Smooth muscle cell (in vitro differentiated cells): ENCODE measurements at regions not wholly inside any gene's neighbourhood (a gene's known extent, or its start where the extent isn't known, plus 50 kb on each side); places are given as distances from the start of the nearest gene placed in this dataset.

ENCODE experiments used
- DNase-seq: peaks from one replicate; lab custom pipeline; 2025; ENCODE audit not compliant: unreplicated experiment; lab: John Stamatoyannopoulos, UW
- H2AFZ ChIP-seq: fragments of 200-600 bp; sonication (generic); 2 replicates; pipeline ENCODE4 v1.6.0; 2016; ENCODE audit warnings: antibody characterized with exemption, low read depth, mild to moderate bottlenecking
- H3F3A ChIP-seq: fragments of 200-600 bp; sonication (generic); 2 replicates; pipeline ENCODE4 v1.6.0; 2017; ENCODE audit warnings: antibody characterized with exemption, low read depth
- H3K27ac ChIP-seq: fragments of 200-600 bp; sonication (generic); 2 replicates; pipeline ENCODE4 v1.5.1; 2016; ENCODE audit warnings: low read depth, mild to moderate bottlenecking
- H3K27me3 ChIP-seq: fragments of 200-600 bp; sonication (generic); 2 replicates; pipeline ENCODE4 v1.6.1; 2016; ENCODE audit warnings: low read depth, mild to moderate bottlenecking
- H3K36me3 ChIP-seq: fragments of 200-600 bp; sonication (generic); 2 replicates; pipeline ENCODE4 v1.5.1; 2016; ENCODE audit warnings: low read depth
- H3K4me1 ChIP-seq: fragments of 200-600 bp; sonication (generic); 2 replicates; pipeline ENCODE4 v1.5.1; 2016; ENCODE audit warnings: low read depth
- H3K4me2 ChIP-seq: fragments of 200-600 bp; sonication (generic); 2 replicates; pipeline ENCODE4 v1.6.0; 2016; ENCODE audit warnings: mild to moderate bottlenecking
- H3K4me3 ChIP-seq: fragments of 200-600 bp; sonication (generic); 2 replicates; pipeline ENCODE4 v1.5.1; 2016; ENCODE audit warnings: mild to moderate bottlenecking
- H3K79me2 ChIP-seq: fragments of 200-600 bp; sonication (generic); 2 replicates; pipeline ENCODE4 v1.6.0; 2016; ENCODE audit warnings: low read depth, mild to moderate bottlenecking
- H3K9ac ChIP-seq: fragments of 200-600 bp; sonication (generic); 2 replicates; pipeline ENCODE4 v1.6.0; 2016; ENCODE audit warnings: low read depth
- H3K9me3 ChIP-seq: fragments of 200-600 bp; sonication (generic); replicated peaks from 2 replicates; pipeline ENCODE4 v1.5.1; 2016; ENCODE audit warnings: low read depth
- H4K20me1 ChIP-seq: fragments of 200-600 bp; sonication (generic); 2 replicates; pipeline ENCODE4 v1.6.0; 2016; ENCODE audit warnings: low read depth
- CTCF ChIP-seq: fragments of 200-600 bp; sonication (generic); IDR thresholded peaks from 2 replicates; pipeline ENCODE4 v1.5.1; 2017; ENCODE audit warnings: borderline replicate concordance, mild to moderate bottlenecking, antibody characterized with exemption; ENCODE audit not compliant: insufficient read depth, poor library complexity, severe bottlenecking
- WGBS: methylation state at CpG from one replicate; pipeline ENCODE4 v1.1.7; 2016; ENCODE audit warnings: low lambda C conversion rate; 5-methylcytosine and 5-hydroxymethylcytosine counted together

GRCh38 chr12:61916831-61917230 is 343.4 kb upstream of the USP15 start:
- DNase-seq, result no peak

GRCh38 chr12:61919686-61920085 is 340.5 kb upstream of the USP15 start:
- WGBS, result 97% methylated on average over 1 of the region's 1 CpG
- Histone ChIP-seq H3K9ac (no peak overlapping the region), H2AFZ (no peak overlapping the region), H3K4me1 (no peaks in the 10 kb centered on the region), H3F3A (no peaks in the 10 kb centered on the region), H3K36me3 (no peaks in the 10 kb centered on the region), H3K4me2 (no peak overlapping the region), H3K9me3 (no peaks in the 10 kb centered on the region), H3K79me2 (no peaks in the 10 kb centered on the region), H4K20me1 (no peaks in the 10 kb centered on the region), H3K27ac (no peak overlapping the region), H3K27me3 (no peaks in the 10 kb centered on the region), H3K4me3 (no peak overlapping the region)
- no peak for DNase-seq
- TF ChIP-seq CTCF, result no peak

More at GRCh38 chr12:61916831-61917230, 343.4 kb upstream of the USP15 start:
- no peaks in the 10 kb centered on the region for H4K20me1 ChIP-seq
- H2AFZ ChIP-seq, result no peak overlapping the region
- no peaks in the 10 kb centered on the region for H3F3A ChIP-seq
- H3K79me2 ChIP-seq, result no peaks in the 10 kb centered on the region
- H3K27ac ChIP-seq, result no peak overlapping the region
- H3K4me1 ChIP-seq, result no peaks in the 10 kb centered on the region
- no peak overlapping the region for H3K4me3 ChIP-seq
- H3K27me3 ChIP-seq, result no peaks in the 10 kb centered on the region
- no peaks in the 10 kb centered on the region for H3K36me3 ChIP-seq
- H3K9me3 ChIP-seq, result no peaks in the 10 kb centered on the region
- 0% methylated on average over 1 of the region's 1 CpG for WGBS
- H3K9ac ChIP-seq, result no peak overlapping the region
- H3K4me2 ChIP-seq, result no peak overlapping the region
- TF ChIP-seq CTCF, result no peak

GRCh38 chr12:61920230-61920629 is 340.0 kb upstream of the USP15 start:
- Histone ChIP-seq H3K4me2 (no peak overlapping the region), H3K4me1 (no peaks in the 10 kb centered on the region), H3K9me3 (no peaks in the 10 kb centered on the region), H3K27me3 (no peaks in the 10 kb centered on the region), H3K36me3 (no peaks in the 10 kb centered on the region), H3K4me3 (no peak overlapping the region), H4K20me1 (no peaks in the 10 kb centered on the region), H3K79me2 (no peaks in the 10 kb centered on the region), H3K27ac (no peak overlapping the region), H2AFZ (no peak overlapping the region), H3F3A (no peaks in the 10 kb centered on the region), H3K9ac (no peak overlapping the region)
- no peak for TF ChIP-seq CTCF
- DNase-seq, result no peak
- 88% methylated on average over 1 of the region's 1 CpG for WGBS

GRCh38 chr12:61923152-61923551 is 337.1 kb upstream of the USP15 start:
- Histone ChIP-seq H3K9ac (no peak overlapping the region), H3K27me3 (no peaks in the 10 kb centered on the region), H3K9me3 (no peaks in the 10 kb centered on the region), H3K4me1 (no peaks in the 10 kb centered on the region), H2AFZ (no peak overlapping the region), H3K4me3 (no peak overlapping the region), H3K4me2 (no peak overlapping the region), H3K79me2 (no peaks in the 10 kb centered on the region), H3F3A (no peaks in the 10 kb centered on the region), H4K20me1 (no peaks in the 10 kb centered on the region), H3K27ac (no peak overlapping the region), H3K36me3 (no peaks in the 10 kb centered on the region)
- no peak for DNase-seq
- no peak for TF ChIP-seq CTCF
- 85% methylated on average over 3 of the region's 3 CpGs for WGBS
